DMS153 (cell line): ENCODE measurements at regions not wholly inside any gene's neighbourhood (a gene's known extent, or its start where the extent isn't known, plus 50 kb on each side); places are given as distances from the start of the nearest gene placed in this dataset.
A peak's percentile ranks its signal among the peaks of the same experiment; 100 is the strongest.
"Not testable (repeated sequence)": the region's sequence is repeated elsewhere in the genome, so short reads cannot be mapped to it uniquely, and the experiment has no call there.

Experiments used
- DNase-seq: peaks from one replicate; lab custom pipeline; 2025; lab: John Stamatoyannopoulos, UW

DNA sequence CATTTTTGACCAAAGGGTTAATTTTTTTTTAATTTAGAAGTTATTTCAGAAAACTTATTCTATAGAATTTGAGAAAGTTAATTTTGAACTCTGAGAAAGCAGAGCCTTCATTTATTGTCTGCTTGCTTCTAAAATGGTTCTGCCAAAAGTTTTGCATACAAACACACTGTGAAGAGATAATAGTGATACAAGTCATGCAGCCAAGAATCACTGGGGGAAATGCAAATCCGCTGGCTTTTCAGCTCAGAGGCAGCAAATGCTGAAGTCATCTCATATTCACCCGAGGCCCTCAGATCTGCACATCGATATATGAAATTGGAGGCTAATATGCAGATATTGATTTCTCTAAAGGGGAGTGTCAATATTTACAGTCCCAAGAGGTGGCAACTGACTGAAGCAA is 186.2 kb downstream of the KIT start:
- no peak for DNase-seq

- no peak for DNase-seq
Measured at GRCh38 chr4:54843106-54843505, 185.3 kb downstream of the KIT start.

DNA sequence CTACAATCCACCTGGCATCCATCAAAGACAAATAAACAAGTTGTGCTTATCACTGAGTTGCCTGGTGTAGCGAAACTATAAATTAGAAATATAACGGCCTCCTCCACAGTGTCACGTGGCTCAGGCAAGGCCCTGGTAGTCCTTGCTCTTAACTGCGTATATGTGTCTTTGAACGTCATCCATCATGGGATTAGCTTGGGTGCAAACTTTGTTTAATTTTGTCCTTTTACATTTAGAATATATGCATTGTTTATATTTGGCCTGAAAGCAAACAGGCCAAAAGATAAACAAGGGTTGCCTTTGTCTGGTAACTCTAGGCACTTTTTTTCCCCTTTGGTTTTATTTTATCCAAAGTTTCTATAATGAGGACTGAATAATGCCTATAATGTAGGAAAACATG is 184.9 kb downstream of the KIT start:
- no peak for DNase-seq

- no peak for DNase-seq
Measured at GRCh38 chr4:54842226-54842625, 184.5 kb downstream of the KIT start.

- peak; percentile 22 for DNase-seq
Measured at GRCh38 chr4:54840992-54841768, 183.4 kb downstream of the KIT start.

DNA sequence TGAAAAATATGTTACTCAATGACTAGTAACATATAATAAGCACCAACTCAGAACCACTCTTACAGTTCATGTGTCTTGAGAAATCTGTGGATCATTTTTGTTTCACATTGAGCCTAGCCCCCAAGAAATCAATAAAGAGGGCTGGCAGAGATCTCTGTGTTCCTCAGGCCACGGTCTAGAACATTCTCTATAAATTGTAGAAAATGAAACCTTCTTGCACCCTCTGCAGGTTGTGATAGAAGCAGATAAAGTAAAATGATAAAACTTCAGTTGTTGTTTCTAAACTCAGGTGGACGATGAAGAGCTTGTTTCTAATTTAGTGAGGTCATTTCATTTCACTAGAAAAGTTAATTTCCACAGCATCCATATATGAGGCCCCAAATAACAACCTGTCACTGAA is 182.7 kb downstream of the KIT start:
- no peak for DNase-seq

DNA sequence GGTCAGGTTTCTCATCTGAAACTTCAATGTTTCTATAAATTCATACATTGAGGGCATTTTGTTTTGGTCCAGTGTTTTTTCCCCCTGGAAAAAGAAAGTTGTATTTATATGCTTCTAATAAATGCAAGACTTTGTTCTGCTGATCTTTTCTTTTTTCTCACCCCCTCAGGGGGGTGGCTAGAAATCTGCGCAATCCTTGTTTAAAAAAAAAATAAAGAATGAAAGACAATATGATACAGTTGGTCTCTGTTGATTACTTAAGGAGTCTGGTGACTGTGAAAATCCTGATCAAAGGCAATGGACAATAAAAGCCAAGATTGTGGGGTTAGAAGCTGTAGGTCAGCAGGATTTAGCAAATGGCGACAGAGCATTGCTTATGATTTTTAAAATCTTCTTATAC is 180.5 kb downstream of the KIT start:
- no peak for DNase-seq

DNA sequence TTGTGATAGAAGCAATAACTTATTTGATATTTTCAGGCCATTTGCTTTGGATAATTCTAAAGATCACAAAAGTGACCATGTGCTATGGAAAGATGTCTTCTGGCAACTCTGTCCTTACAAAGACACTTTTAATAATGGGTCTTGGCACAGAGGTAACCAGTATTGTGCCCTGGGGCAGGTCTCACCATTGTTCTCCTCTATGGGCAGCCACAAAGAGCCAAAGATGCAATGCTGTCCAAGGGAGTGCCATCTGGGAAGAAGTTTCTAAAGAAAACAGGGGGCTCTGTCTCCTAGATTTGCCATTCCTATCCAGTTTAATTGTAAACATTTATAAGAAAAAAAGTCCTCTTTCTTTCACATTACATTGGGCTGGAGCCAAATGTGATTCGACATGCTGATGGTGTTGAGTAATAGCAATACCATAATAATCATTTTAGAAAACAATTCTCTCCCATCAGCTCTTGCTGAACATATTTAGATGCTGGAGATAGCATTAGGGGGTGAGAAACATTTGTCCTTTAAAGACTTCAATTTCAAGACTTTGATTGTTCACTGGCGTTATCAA is 179.9 kb downstream of the KIT start:
- no peak for DNase-seq

DNA sequence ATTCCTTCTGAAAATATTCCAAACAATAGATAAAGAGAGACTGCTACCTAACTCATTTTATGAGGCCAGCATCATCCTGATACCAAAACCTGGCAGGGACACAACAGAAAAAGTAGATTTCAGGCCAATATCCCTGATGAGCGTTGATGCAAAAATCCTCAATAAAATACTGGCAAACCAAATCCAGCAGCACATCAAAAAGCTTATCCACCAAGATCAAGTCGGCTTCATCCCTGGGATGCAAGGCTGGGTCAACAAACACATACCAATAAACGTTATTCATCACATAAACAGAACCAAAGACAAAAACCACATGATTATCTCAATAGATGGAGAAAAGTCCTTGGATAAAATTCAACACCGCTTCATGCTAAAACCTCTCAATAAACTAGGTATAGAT is 170.6 kb downstream of the KIT start:
- DNase-seq: not testable (repeated sequence)

DNA sequence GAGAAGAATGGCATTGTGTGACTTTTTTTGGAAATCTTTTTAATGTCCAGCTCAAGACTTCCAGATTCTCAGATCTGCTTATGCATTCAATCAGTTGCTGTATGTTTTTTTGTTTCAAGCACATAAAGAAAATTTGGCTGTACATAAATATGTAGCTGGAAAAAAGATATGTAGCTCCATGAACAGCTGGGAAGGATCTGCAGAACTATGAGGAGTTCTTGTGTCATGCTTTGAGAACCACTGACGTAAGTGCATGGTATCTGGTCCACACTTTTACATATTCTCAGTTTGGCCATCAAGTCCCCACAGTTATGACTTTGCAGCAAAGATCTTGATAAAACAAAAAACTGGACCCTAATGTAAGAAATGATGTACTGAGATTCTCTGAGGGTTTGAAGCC is 165.9 kb downstream of the KIT start:
- DNase-seq: no peak

DNA sequence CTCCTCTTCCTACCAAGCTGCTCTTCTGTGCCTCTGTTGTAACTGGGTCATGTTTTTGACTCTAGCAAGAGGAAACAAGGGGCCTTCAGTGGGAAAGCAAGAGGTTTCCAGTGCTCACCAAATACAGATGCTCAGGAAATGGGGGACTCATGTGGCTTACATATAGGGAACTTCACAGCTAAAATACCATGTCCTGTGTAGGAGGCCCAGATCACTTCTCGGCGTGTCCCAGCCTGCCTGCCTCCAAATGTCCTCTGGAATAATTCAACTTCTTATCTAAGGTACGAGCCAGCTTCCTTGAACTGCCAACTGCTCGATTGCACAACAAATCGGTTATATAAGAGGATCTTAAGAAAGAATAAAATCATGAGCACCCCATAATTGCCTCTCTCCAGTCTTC is 161.3 kb downstream of the KIT start:
- no peak for DNase-seq

DNA sequence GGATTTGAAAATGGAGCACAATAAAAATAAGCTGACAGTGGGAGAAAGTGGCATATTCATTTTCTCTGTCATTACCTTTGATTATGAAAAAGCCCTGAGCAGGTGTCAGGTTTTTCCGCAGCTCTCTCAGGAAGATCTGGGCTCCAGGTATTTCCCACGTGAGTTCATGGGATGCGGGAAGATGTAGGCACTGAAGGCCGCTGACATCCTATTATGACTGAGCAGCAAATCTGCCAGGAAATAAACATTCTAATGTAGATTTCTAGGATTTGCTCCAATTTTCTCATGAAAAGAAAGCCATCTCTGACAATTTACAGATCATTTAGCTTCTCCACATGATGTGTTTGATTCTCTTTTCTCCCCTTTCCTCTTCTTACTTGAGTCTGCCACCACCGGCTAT is 160.7 kb downstream of the KIT start:
- no peak for DNase-seq

GRCh38 chr4:54813674-54814073 is 155.9 kb downstream of the KIT start:
- no peak for DNase-seq

DNA sequence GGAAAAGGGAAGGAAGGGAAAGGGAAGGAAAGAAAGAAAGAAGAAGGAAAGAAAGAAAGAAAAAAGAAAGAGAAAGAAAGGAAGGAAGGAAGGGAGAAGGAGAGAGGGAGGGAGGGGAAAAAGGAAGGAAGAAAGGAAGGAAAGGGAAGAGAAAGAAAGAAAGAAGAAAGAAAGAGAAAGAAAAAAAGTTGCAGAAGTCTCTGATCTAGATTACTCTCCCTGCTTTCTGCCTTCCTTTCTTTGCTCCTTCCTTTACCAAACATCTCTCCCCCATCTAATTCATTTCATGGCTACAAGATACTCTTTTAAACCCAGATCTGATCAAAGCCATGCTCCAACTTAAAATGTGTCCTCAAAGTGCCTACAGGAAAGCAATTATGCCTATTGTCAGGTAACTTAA is 148.6 kb downstream of the KIT start:
- no peak for DNase-seq

- no peak for DNase-seq
Measured at GRCh38 chr4:54802336-54802735, 144.6 kb downstream of the KIT start.

DNA sequence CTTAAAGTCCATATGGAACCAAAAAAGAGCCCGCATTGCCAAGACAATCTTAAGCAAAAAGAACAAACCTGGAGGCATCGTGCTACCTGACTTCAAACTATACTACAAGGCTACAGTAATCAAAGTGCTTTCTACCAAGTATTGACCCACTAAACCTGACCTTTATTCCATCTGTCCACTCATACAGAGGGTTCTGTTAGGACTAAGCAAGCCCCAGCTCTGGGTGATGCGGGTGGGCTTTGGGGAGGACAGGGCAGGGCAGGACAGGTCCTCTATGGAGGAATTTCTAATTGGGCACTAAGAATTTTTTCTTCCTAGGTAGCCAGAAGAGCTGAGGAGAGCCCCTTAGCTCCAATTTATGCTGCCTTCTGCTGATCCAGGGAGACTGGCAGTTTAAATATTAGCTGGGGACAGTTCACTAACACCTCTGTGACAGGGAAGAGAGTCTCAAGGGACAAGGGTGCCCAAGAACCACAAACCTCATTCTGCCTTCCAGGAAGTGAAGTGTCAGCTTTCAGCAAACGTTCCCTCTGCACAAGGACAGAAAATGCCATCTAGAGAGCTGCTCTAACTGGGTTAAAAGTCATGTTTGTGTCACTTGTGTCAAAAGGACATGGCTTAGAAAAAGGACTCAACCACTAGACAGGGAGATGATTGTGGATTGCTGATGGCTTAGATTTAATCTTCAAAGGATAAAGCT is 143.2 kb downstream of the KIT start:
- peak; percentile 73 for DNase-seq

DNA sequence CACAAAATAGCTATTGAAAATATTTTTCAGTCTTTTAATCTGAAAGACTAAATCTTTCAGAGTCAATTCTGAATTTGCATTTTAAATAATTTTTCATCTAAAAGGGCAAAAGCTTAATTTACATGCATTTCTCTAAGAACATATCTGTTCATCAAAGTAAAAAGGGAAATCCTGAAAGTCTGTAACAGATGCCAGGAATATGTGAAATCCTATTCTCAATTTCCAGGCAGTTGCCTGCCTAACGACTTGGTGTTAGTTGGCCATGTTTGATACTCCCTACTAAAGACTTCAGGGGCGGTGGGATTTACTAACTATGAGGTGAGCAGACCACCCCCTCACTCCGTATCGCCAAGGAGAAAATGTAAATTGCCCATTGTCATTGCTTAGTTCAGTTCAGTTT is 136.8 kb downstream of the KIT start:
- DNase-seq: no peak

GRCh38 chr4:54793856-54794422 is 136.2 kb downstream of the KIT start:
- no peak for DNase-seq
